ENCODE measurements at regions not wholly inside any gene's neighbourhood (a gene's known extent, or its start where the extent isn't known, plus 50 kb on each side); places are given as distances from the start of the nearest gene placed in this dataset.

DNA sequence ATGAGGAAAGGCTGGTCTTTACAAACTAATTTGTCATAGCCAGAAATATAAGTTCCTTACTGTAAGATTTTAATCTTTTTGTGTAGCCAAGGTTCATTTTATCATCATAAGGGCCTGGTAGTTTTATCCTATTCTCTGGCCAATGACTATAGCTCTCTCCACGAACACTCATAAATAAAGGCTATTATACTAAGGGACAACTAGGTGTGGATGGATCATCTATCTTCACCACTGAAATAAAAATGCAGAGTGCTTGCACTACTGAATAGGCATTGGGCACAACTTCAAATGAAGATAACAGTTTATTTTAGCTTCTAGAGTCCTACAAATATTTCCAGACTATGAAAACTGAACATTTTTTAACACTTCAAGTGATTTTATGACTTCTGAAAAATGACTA, 698.6 kb downstream of the NOVA1 start:
- TF ChIP-seq, protein P1, sequence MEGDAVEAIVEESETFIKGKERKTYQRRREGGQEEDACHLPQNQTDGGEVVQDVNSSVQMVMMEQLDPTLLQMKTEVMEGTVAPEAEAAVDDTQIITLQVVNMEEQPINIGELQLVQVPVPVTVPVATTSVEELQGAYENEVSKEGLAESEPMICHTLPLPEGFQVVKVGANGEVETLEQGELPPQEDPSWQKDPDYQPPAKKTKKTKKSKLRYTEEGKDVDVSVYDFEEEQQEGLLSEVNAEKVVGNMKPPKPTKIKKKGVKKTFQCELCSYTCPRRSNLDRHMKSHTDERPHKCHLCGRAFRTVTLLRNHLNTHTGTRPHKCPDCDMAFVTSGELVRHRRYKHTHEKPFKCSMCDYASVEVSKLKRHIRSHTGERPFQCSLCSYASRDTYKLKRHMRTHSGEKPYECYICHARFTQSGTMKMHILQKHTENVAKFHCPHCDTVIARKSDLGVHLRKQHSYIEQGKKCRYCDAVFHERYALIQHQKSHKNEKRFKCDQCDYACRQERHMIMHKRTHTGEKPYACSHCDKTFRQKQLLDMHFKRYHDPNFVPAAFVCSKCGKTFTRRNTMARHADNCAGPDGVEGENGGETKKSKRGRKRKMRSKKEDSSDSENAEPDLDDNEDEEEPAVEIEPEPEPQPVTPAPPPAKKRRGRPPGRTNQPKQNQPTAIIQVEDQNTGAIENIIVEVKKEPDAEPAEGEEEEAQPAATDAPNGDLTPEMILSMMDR (IDR thresholded peaks at IDR 0.05; ENCODE audit: low read depth, low read length, missing control alignments) = no peak
- in situ Hi-C loops (cut with HindIII; ENCODE audit: low pct_ligation_motif_present, low sequenced_read_pairs) = no loop called here
- Histone ChIP-seq H3K27me3 (replicated peaks) (no peaks in the 10 kb centered on the region), H3K36me3 (replicated peaks) (no peaks in the 10 kb centered on the region), H3K27ac (no peak overlapping the region), H3K4me3 (ENCODE audit: low read depth, low read length) (no peak overlapping the region)
- DNase-seq = no peak

DNA sequence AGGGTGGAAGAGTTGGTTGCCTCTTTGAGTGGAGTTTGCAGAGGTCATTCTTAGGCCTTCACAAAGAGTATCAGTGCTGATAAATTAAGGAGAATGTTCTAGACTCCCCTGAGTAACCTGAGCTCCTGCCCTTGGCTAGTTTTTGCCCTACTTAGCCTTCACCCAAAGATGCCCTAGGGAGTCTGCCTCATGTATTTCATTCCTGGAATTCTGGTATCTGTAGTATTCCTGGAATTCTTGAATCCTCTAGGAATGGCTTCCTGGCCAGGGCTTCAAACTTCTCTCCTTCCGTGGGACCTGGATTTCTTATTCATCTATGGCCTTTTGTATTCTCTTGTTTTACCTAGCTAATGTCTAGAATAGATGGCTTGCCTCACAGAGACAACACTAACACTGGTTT, 701.1 kb downstream of the NOVA1 start:
- TF ChIP-seq, protein P1 (IDR thresholded peaks at IDR 0.05; ENCODE audit: low read depth, low read length, missing control alignments) = no peak
- H3K27me3 ChIP-seq (replicated peaks) = no peaks in the 10 kb centered on the region
- no peaks in the 10 kb centered on the region for H3K36me3 ChIP-seq (replicated peaks)
- in situ Hi-C loops (cut with HindIII; ENCODE audit: low pct_ligation_motif_present, low sequenced_read_pairs) = no loop called here
- H3K4me3 ChIP-seq (ENCODE audit: low read depth, low read length) = no peak overlapping the region
- DNase-seq = no peak
- no peak overlapping the region for H3K27ac ChIP-seq

DNA sequence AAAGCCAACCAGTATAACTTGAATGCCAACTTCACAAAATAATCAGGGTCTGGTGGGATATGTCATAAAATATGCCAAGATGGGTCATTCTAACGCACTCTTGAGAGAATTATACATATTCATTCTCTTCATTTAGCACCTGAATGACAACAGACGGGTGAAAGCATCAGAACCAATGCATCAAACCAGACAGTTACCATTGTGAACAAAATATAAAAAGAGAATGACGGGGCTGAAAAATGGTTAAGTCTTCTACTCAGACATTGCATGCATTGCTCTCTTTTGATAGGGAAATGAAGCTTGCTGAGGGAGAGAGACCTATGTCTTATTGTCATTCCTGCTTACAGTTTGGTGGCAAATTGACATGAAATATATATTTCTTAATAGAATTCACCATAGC, 702.1 kb downstream of the NOVA1 start:
- H3K4me3 ChIP-seq (ENCODE audit: low read depth, low read length) = no peak overlapping the region
- in situ Hi-C loops (cut with HindIII; ENCODE audit: low pct_ligation_motif_present, low sequenced_read_pairs) = no loop called here
- no peak overlapping the region for H3K27ac ChIP-seq
- no peaks in the 10 kb centered on the region for H3K36me3 ChIP-seq (replicated peaks)
- TF ChIP-seq, protein P1 (IDR thresholded peaks at IDR 0.05; ENCODE audit: low read depth, low read length, missing control alignments) = no peak
- no peak for DNase-seq
- no peaks in the 10 kb centered on the region for H3K27me3 ChIP-seq (replicated peaks)

DNA sequence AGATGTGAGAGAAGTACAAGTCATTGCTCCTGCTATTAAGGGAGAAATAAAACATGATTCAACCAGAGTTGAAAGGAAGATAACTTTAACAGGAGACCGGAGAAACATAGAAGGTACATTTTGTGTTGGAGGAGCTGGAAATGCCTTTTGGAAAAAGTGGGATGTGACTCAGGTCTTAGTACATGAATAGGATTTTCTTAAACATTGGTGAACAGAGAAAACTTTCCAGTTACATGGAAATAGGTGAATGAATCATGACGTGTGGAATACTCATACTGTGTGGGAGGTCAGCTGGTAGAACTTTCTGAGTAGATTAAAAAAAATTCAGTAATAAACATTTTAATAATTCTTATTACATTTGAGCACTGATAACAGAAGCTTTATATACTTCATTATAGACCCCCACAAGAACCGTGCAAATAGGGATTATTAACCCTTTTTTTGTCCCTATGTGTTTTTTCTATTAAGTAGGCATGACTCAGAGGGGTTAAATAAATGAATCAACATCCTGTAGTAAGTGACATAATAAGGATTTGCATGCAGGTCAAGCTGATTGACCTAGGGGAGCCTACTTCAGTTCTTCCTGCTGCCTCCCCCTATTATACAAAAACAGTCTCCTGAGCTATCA, 710.5 kb downstream of the NOVA1 start:
- Histone ChIP-seq H3K27me3 (replicated peaks) (no peaks in the 10 kb centered on the region), H3K36me3 (replicated peaks) (no peaks in the 10 kb centered on the region), H3K4me3 (ENCODE audit: low read depth, low read length) (no peak overlapping the region), H3K27ac (no peak overlapping the region)
- no peak for DNase-seq
- in situ Hi-C loops (cut with HindIII; ENCODE audit: low pct_ligation_motif_present, low sequenced_read_pairs) = no loop called here
- TF ChIP-seq, protein P1 (IDR thresholded peaks at IDR 0.05; ENCODE audit: low read depth, low read length, missing control alignments) = no peak

DNA sequence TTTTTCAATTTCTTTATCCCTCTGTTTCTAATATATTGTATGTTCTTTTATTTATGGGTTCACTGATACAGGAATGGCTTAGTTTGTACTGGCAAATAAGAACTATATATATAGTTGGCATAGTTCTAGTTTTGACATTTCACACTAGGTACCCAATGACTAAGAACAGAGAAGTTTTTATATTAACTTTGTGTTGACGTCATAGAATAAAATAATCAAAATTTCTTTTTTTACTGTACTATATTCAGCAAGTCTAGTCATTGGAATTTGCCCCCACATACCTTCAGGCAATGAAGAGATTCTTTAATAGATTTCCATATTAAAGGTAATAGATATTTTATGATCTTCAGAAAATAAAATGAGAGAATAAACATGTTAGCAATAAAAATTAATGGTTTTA, 713.2 kb downstream of the NOVA1 start:
- no peak overlapping the region for H3K4me3 ChIP-seq (ENCODE audit: low read depth, low read length)

More for the DNA sequence above, 713.2 kb downstream of the NOVA1 start:
- TF ChIP-seq, protein P1 (IDR thresholded peaks at IDR 0.05; ENCODE audit: low read depth, low read length, missing control alignments) = no peak
- Histone ChIP-seq H3K36me3 (replicated peaks) (no peaks in the 10 kb centered on the region), H3K27me3 (replicated peaks) (no peaks in the 10 kb centered on the region), H3K27ac (no peak overlapping the region)
- in situ Hi-C loops (cut with HindIII; ENCODE audit: low pct_ligation_motif_present, low sequenced_read_pairs) = no loop called here
- no peak for DNase-seq

Measured in brain microvascular endothelial cell (primary cell).